Right lobe of liver (tissue), 4 donors: ENCODE measurements at regions not wholly inside any gene's neighbourhood (a gene's known extent, or its start where the extent isn't known, plus 50 kb on each side); places are given as distances from the start of the nearest gene placed in this dataset.

Experiments used
- POLR2A ChIP-seq: fragments of 450-650 bp; IDR thresholded peaks from one replicate; pipeline ENCODE4 v1.6.1; 2017; ENCODE audit warnings: antibody characterized with exemption, mild to moderate bottlenecking
- TF ChIP-seq, protein P1 (sequence below), 4 donors: fragments of 200-600 bp in 3 of 4; fragments of 450-650 bp in 1 of 4; IDR thresholded peaks; one replicate each; pipeline versions ENCODE4 v1.5.1 to v1.8.0; 2016 to 2022; ENCODE audit warnings: antibody characterized with exemption in 4 of 4, mild to moderate bottlenecking in 2 of 4
- donor health status: DM: no; HTN: no; CAD: no.
- donor health status: DM: no; HTN: no; CAD: no.
- donor health status: DM: no; HTN: yes; CAD: no.

DNA sequence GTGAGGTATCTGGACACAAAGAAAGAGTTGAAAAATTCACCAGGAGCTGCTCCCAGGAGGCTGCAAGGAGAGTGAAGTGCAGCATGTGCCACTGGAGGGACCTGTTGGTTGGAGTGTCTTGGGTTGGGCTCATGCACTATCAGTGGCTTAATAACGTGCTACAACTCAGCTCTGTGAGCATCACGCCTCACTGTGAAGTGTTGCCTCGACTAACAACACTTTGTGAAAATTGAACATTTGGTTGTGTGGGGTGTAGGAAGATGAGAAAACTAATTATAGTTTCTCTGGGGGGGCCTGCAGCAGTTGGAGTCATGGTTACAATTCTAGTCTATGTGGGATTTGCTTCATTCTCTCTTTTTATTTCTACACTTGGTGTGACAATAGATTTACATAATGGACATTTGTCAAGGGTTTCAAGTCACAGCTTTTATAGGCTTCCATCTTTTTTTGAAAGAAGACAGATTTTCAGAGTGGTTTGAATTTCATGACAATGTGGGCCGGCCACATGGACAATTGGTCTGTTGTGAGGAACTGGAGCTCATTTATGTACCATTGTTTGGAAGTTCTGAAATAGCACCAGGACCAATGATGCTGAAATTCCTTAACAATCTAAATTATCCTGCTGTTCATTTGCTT is 121.3 kb downstream of the RAMP3 start:
- TF ChIP-seq, protein P1, sequence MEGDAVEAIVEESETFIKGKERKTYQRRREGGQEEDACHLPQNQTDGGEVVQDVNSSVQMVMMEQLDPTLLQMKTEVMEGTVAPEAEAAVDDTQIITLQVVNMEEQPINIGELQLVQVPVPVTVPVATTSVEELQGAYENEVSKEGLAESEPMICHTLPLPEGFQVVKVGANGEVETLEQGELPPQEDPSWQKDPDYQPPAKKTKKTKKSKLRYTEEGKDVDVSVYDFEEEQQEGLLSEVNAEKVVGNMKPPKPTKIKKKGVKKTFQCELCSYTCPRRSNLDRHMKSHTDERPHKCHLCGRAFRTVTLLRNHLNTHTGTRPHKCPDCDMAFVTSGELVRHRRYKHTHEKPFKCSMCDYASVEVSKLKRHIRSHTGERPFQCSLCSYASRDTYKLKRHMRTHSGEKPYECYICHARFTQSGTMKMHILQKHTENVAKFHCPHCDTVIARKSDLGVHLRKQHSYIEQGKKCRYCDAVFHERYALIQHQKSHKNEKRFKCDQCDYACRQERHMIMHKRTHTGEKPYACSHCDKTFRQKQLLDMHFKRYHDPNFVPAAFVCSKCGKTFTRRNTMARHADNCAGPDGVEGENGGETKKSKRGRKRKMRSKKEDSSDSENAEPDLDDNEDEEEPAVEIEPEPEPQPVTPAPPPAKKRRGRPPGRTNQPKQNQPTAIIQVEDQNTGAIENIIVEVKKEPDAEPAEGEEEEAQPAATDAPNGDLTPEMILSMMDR (IDR thresholded peaks at IDR 0.05) = no peak
- TF ChIP-seq POLR2A = no peak
